IPS DF 4.7 (cell line): ENCODE measurements at regions not wholly inside any gene's neighbourhood (a gene's known extent, or its start where the extent isn't known, plus 50 kb on each side); places are given as distances from the start of the nearest gene placed in this dataset.
"Not testable (repeated sequence)": the region's sequence is repeated elsewhere in the genome, so short reads cannot be mapped to it uniquely, and the experiment has no call there.

ENCODE experiments used
- DNase-seq: peaks from one replicate; pipeline ENCODE4 v3.0.0-alpha.2; 2013; ENCODE audit warnings: low spot score; ENCODE audit errors: extremely low read depth

- no peak for DNase-seq
These were observed 299.6 kb downstream of the MDFIC start for GRCh38 chr7:115221456-115221855.

- no peak for DNase-seq
These were observed 296.2 kb downstream of the MDFIC start for GRCh38 chr7:115218076-115218475.

GRCh38 chr7:115217373-115217772 lies 295.5 kb downstream of the MDFIC start:
- DNase-seq, result no peak

- DNase-seq, result no peak
These were observed 294.8 kb downstream of the MDFIC start for GRCh38 chr7:115216652-115217051.

- no peak for DNase-seq
These were observed 289.3 kb downstream of the MDFIC start for GRCh38 chr7:115211171-115211570.

GRCh38 chr7:115210552-115210951 lies 288.7 kb downstream of the MDFIC start:
- DNase-seq, result no peak

- DNase-seq, result no peak
These were observed 287.0 kb downstream of the MDFIC start for GRCh38 chr7:115208710-115209560.

- DNase-seq, result not testable (repeated sequence)
These were observed 284.5 kb downstream of the MDFIC start for GRCh38 chr7:115206374-115206773.

GRCh38 chr7:115198143-115198542 lies 276.2 kb downstream of the MDFIC start:
- no peak for DNase-seq

- DNase-seq, result no peak
These were observed 273.3 kb downstream of the MDFIC start for GRCh38 chr7:115195208-115195607.

GRCh38 chr7:115191526-115191925 lies 269.6 kb downstream of the MDFIC start:
- no peak for DNase-seq

- no peak for DNase-seq
These were observed 261.6 kb downstream of the MDFIC start for GRCh38 chr7:115183431-115184057.

- no peak for DNase-seq
These were observed 256.9 kb downstream of the MDFIC start for GRCh38 chr7:115178835-115179234.

GRCh38 chr7:115177823-115178222 lies 255.9 kb downstream of the MDFIC start:
- DNase-seq, result no peak

GRCh38 chr7:115177103-115177502 lies 255.2 kb downstream of the MDFIC start:
- no peak for DNase-seq

- not testable (repeated sequence) for DNase-seq
These were observed 250.5 kb downstream of the MDFIC start for GRCh38 chr7:115172397-115172796.

GRCh38 chr7:115153769-115154477 lies 232.0 kb downstream of the MDFIC start:
- DNase-seq, result no peak

- DNase-seq, result no peak
These were observed 231.3 kb downstream of the MDFIC start for GRCh38 chr7:115153176-115153575.

- no peak for DNase-seq
These were observed 224.3 kb downstream of the MDFIC start for GRCh38 chr7:115146148-115146547.

GRCh38 chr7:115145512-115145911 lies 223.6 kb downstream of the MDFIC start:
- DNase-seq, result no peak

- DNase-seq, result no peak
These were observed 215.9 kb downstream of the MDFIC start for GRCh38 chr7:115137816-115138215.

GRCh38 chr7:115136796-115137443 lies 215.0 kb downstream of the MDFIC start:
- DNase-seq, result no peak
